Endothelial cell of umbilical vein (primary cell): ENCODE measurements at regions not wholly inside any gene's neighbourhood (a gene's known extent, or its start where the extent isn't known, plus 50 kb on each side); places are given as distances from the start of the nearest gene placed in this dataset.

Experiments used
- BruUV-seq: library from RNA; stranded (reverse); fragments of 400-500 nt; replicated peaks from 2 replicates; lab custom pipeline; 2021; lab: Mats Ljungman, UMichigan
- CTCF ChIA-PET: fragments of 300-600, 350-600 bp; sonication (Branson Sonifier 250); formaldehyde crosslinking; loops from one replicate; lab custom pipeline; 2021; ENCODE audit warnings: antibody characterized with exemption, inconsistent platforms; lab: Charles Lee
- POLR2A ChIA-PET: fragments of 300-600, 350-600 bp; sonication (Branson Sonifier 250); formaldehyde crosslinking; loops from one replicate; lab custom pipeline; 2021; ENCODE audit warnings: antibody characterized with exemption, inconsistent platforms; lab: Charles Lee
- DNase-seq: peaks from one replicate; pipeline ENCODE4 v3.0.0-alpha.2; 2011; ENCODE audit warnings: low read depth, low spot score
- FAIRE-seq: peaks from 2 replicates; lab custom pipeline; 2011; peaks lifted over from hg19 to GRCh38; lab: Jason Lieb, UNC
- H2AFZ ChIP-seq: 2 replicates; pipeline ENCODE4 v1.6.0; 2012; ENCODE audit warnings: low read depth, low read length, control low read depth, inconsistent platforms
- H3K27ac ChIP-seq: 2 replicates; pipeline ENCODE4 v1.5.1; 2011; ENCODE audit warnings: low read depth, mild to moderate bottlenecking, control low read depth, low read length, moderate library complexity; ENCODE audit not compliant: insufficient read depth
- H3K27me3 ChIP-seq, 2 experiments: 2 replicates each; pipeline versions ENCODE4 v1.6.0 to v1.6.1; 2011; ENCODE audit warnings: low read length in 2 of 2, mixed read lengths in 1 of 2; ENCODE audit not compliant: control insufficient read depth in 2 of 2, insufficient read depth in 2 of 2
- H3K36me3 ChIP-seq, 2 experiments: 2 replicates in 1 of 2; 3 replicates in 1 of 2; pipeline ENCODE4 v1.5.1; 2011; ENCODE audit warnings: low read length in 2 of 2, mild to moderate bottlenecking in 1 of 2, moderate library complexity in 1 of 2; ENCODE audit not compliant: control insufficient read depth in 2 of 2, insufficient read depth in 2 of 2; ENCODE audit errors: extremely low read depth in 1 of 2
- H3K4me1 ChIP-seq: 3 replicates; pipeline ENCODE4 v1.5.1; 2011; ENCODE audit warnings: mild to moderate bottlenecking, low read length; ENCODE audit not compliant: control insufficient read depth, insufficient read depth; ENCODE audit errors: extremely low read depth
- H3K4me2 ChIP-seq: 2 replicates; pipeline ENCODE4 v1.6.1; 2011; ENCODE audit warnings: low read length, control low read depth, mixed read lengths; ENCODE audit not compliant: insufficient read depth
- H3K4me3 ChIP-seq, 3 experiments: fragments of 200-600 bp in 1 of 3; sonication (generic), shearing (Covaris generic) in 1 of 3; replicated peaks in 1 of 3; 2 replicates each; pipeline ENCODE4 v1.5.1; 2011 to 2016; ENCODE audit warnings: control low read depth in 3 of 3, low read length in 3 of 3, mild to moderate bottlenecking in 2 of 3, inconsistent platforms in 1 of 3, low read depth in 1 of 3, moderate library complexity in 1 of 3; ENCODE audit not compliant: insufficient read depth in 1 of 3
- H3K79me2 ChIP-seq: 2 replicates; pipeline ENCODE4 v1.6.0; 2012; ENCODE audit warnings: low read length, inconsistent platforms; ENCODE audit not compliant: control insufficient read depth, insufficient read depth
- H3K9ac ChIP-seq: replicated peaks from 2 replicates; pipeline ENCODE3; 2011; ENCODE audit warnings: low read length, control low read depth; ENCODE audit not compliant: insufficient read depth; ENCODE audit errors: extremely low read depth
- H3K9me1 ChIP-seq: replicated peaks from 3 replicates; pipeline ENCODE4 v1.6.0; 2011; ENCODE audit warnings: mild to moderate bottlenecking, low read length; ENCODE audit not compliant: control insufficient read depth, insufficient read depth; ENCODE audit errors: extremely low read depth
- H3K9me3 ChIP-seq: replicated peaks from 2 replicates; pipeline ENCODE4 v1.5.1; 2012; ENCODE audit warnings: low read length, inconsistent platforms; ENCODE audit not compliant: control insufficient read depth, insufficient read depth
- H4K20me1 ChIP-seq: replicated peaks from 2 replicates; pipeline ENCODE3; 2011; ENCODE audit warnings: mild to moderate bottlenecking, low read length; ENCODE audit not compliant: control insufficient read depth, insufficient read depth; ENCODE audit errors: extremely low read depth
- CTCF ChIP-seq, 2 donors: IDR thresholded peaks; 1 replicate in 1 of 2; 2 replicates in 1 of 2; pipeline ENCODE4 v1.5.1; 2011; ENCODE audit warnings: low read length in 2 of 2, mild to moderate bottlenecking in 2 of 2, moderate library complexity in 2 of 2, control low read depth in 1 of 2, inconsistent platforms in 1 of 2, low read depth in 1 of 2; ENCODE audit not compliant: insufficient read depth in 1 of 2; ENCODE audit errors: extremely low read depth in 1 of 2
- EZH2 ChIP-seq: IDR thresholded peaks from 2 replicates; pipeline ENCODE4 v1.6.1; 2012; ENCODE audit warnings: borderline replicate concordance, low read depth, mild to moderate bottlenecking, moderate library complexity, low read length, inconsistent platforms; ENCODE audit not compliant: severe bottlenecking
- FOS ChIP-seq: IDR thresholded peaks from 2 replicates; pipeline ENCODE4 v1.6.1; 2011; ENCODE audit warnings: mild to moderate bottlenecking, low read length, moderate library complexity, borderline replicate concordance; ENCODE audit not compliant: insufficient read depth
- GATA2 ChIP-seq: IDR thresholded peaks from 2 replicates; pipeline ENCODE4 v1.7.0; 2011; ENCODE audit warnings: low read depth, mild to moderate bottlenecking, moderate library complexity, mixed read lengths, low read length; ENCODE audit not compliant: insufficient read length, insufficient read depth
- JUN ChIP-seq: IDR thresholded peaks from 2 replicates; pipeline ENCODE4 v1.6.1; 2011; ENCODE audit warnings: borderline replicate concordance, low read depth; ENCODE audit not compliant: insufficient read length, insufficient read depth
- MAX ChIP-seq: IDR thresholded peaks from 2 replicates; pipeline ENCODE4 v1.6.1; 2011; ENCODE audit not compliant: insufficient read depth, insufficient read length
- MYC ChIP-seq: IDR thresholded peaks from one replicate; pipeline ENCODE4 v1.6.1; 2011; ENCODE audit warnings: mild to moderate bottlenecking, low read depth, low read length
- POLR2A ChIP-seq: IDR thresholded peaks from 2 replicates; pipeline ENCODE4 v1.6.1; 2012; ENCODE audit warnings: low read depth, mild to moderate bottlenecking, control low read depth, low read length
- POLR2AphosphoS5 ChIP-seq: IDR thresholded peaks from 2 replicates; pipeline ENCODE4 v1.6.1; 2012; ENCODE audit warnings: low read depth, mild to moderate bottlenecking, control low read depth, low read length, moderate library complexity; ENCODE audit not compliant: insufficient read depth
- dilution Hi-C: fragments of 300-500 bp; cut with MboI; formaldehyde crosslinking; loops from one replicate; pipeline ENCODE4 v1.15.0; 2019; ENCODE audit warnings: low sequenced_read_pairs; ENCODE audit not compliant: extremely low pct_ligation_motif_present
- intact Hi-C: fragments of 100-400 bp; cut with micrococcal nuclease; formaldehyde crosslinking; loops from one replicate; pipeline ENCODE4 v1.10.0; 2022

- intact Hi-C loops (no loop called here), dilution Hi-C loops (no loop called here)
- Histone ChIP-seq H3K4me2 (no peak overlapping the region), H3K9ac (no peak overlapping the region), H3K36me3 (no peaks in the 10 kb centered on the region), H3K9me1 (no peaks in the 10 kb centered on the region), H3K79me2 (no peaks in the 10 kb centered on the region), H2AFZ (no peak overlapping the region), H3K4me1 (no peaks in the 10 kb centered on the region), H4K20me1 (no peaks in the 10 kb centered on the region), H3K4me3 (no peak overlapping the region), H3K27me3 (no peaks in the 10 kb centered on the region), H3K9me3 (no peaks in the 10 kb centered on the region), H3K27ac (no peak overlapping the region)
- ChIA-PET POLR2A (no interaction called here), CTCF (no interaction called here)
- FAIRE-seq (no peak), DNase-seq (no peak)
- BruUV-seq: no TSS peak
- TF ChIP-seq POLR2A: no peak
Observed at GRCh38 chr4:81685104-81685503, 213.4 kb upstream of the RASGEF1B start.

GRCh38 chr4:81684352-81684751 is 212.6 kb upstream of the RASGEF1B start:
- Histone ChIP-seq H3K27ac (no peak overlapping the region), H3K9me1 (no peaks in the 10 kb centered on the region), H2AFZ (no peak overlapping the region), H3K36me3 (no peaks in the 10 kb centered on the region), H3K79me2 (no peaks in the 10 kb centered on the region), H3K27me3 (no peaks in the 10 kb centered on the region), H4K20me1 (no peaks in the 10 kb centered on the region), H3K4me1 (no peaks in the 10 kb centered on the region), H3K9me3 (no peaks in the 10 kb centered on the region), H3K9ac (no peak overlapping the region), H3K4me3 (no peak overlapping the region), H3K4me2 (no peak overlapping the region)
- dilution Hi-C loops: no loop called here
- FAIRE-seq: no peak
- no TSS peak for BruUV-seq
- no peak for DNase-seq
- TF ChIP-seq GATA2: no peak
- no peak for TF ChIP-seq POLR2AphosphoS5
- no peak for TF ChIP-seq POLR2A
- TF ChIP-seq JUN: no peak
- no peak for TF ChIP-seq EZH2
- TF ChIP-seq CTCF (IDR thresholded peaks at IDR 0.05; ENCODE audit: extremely low read depth in 1 of 2, insufficient read depth in 1 of 2, low read depth in 1 of 2, low read length in 2 of 2): no peak
- no peak for TF ChIP-seq MYC
- TF ChIP-seq MAX: no peak
- TF ChIP-seq FOS: no peak
- ChIA-PET POLR2A (no interaction called here), CTCF (no interaction called here)
- intact Hi-C loops: no loop called here
